HG02610 (cell line): ENCODE measurements at regions not wholly inside any gene's neighbourhood (a gene's known extent, or its start where the extent isn't known, plus 50 kb on each side); places are given as distances from the start of the nearest gene placed in this dataset.

Source experiments
- ATAC-seq: cut with Tn5 transposase; IDR thresholded peaks from one replicate; pipeline ENCODE4 v1.9.1; 2021; ENCODE audit warnings: mild to moderate bottlenecking, moderate library complexity; ENCODE audit not compliant: unreplicated experiment

DNA sequence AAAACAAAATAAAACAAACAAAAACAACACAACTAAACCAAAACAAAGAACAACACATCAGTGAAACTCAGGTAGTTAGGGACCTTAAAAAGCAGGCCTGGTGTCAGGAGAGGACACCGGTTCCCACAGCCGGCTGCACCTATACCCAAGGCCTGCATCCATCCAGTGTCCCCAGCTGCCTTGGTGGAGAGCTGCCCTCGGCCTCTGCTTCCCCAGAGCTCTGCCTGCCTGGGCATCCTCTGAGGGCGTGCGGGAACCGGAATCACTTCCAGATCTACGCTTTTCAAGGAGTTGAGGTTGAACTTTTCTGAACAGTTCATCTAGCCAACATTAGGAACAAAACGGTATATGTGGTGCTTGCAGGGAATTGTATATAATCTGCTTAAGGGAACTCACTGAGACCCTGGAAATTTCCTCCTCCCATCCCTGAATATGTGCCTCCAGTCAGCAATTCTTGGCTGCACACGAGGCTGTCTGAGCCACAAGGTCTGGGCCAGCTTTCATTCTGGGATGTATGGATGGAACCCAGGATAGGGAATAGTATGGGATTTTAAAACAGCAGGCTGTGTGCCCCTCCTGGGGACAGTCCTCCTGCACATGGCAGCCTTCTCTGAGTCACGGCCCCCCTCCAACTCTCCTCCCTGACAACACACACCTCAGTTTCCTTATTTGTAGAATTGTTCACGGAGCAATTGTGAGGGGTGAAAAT lies 319.0 kb upstream of the RTL1 start:
- no peak for ATAC-seq

GRCh38 chr14:101223127-101223526 lies 319.6 kb upstream of the RTL1 start:
- ATAC-seq, result no peak

- ATAC-seq, result no peak
Measured at GRCh38 chr14:101223561-101224162, 320.1 kb upstream of the RTL1 start.

DNA sequence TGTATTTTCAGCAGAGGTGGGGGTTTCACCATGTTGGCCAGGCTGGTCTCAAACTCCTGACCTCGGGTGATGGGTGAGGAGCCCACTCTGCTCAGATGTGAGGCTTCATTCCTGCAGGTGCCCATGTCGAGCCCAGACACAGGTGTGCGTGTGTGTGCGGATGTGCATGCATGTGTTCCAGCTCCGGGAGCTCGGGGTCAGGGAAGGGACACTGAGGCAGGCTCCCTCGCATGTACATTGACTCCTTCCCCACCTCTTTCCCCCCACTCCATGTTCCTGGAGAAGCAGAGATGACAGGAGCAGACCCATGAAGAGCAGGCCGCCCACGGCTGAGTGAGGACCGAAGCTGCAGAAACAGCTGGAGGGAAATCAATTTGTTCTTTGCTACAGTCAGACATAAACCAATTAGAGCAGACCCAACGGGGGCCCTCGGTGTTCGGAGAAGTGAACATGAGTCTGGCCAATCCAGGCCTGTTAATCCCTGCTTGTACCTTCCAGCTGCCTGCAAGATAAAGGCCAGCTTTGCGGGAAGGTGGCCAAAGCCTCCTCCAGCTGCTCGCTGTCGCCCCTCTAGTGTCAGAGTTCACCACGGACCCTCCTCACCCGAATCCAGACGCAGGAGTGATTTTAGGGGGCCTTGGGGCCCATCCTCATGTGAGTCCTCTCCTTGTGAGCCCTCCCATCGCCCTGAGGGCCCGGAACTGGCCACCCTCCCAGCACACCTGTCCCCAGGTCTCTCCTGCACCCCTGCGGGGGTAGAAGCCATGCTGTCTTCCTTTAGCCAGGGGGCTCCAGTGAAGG lies 321.0 kb upstream of the RTL1 start:
- ATAC-seq, result no peak

DNA sequence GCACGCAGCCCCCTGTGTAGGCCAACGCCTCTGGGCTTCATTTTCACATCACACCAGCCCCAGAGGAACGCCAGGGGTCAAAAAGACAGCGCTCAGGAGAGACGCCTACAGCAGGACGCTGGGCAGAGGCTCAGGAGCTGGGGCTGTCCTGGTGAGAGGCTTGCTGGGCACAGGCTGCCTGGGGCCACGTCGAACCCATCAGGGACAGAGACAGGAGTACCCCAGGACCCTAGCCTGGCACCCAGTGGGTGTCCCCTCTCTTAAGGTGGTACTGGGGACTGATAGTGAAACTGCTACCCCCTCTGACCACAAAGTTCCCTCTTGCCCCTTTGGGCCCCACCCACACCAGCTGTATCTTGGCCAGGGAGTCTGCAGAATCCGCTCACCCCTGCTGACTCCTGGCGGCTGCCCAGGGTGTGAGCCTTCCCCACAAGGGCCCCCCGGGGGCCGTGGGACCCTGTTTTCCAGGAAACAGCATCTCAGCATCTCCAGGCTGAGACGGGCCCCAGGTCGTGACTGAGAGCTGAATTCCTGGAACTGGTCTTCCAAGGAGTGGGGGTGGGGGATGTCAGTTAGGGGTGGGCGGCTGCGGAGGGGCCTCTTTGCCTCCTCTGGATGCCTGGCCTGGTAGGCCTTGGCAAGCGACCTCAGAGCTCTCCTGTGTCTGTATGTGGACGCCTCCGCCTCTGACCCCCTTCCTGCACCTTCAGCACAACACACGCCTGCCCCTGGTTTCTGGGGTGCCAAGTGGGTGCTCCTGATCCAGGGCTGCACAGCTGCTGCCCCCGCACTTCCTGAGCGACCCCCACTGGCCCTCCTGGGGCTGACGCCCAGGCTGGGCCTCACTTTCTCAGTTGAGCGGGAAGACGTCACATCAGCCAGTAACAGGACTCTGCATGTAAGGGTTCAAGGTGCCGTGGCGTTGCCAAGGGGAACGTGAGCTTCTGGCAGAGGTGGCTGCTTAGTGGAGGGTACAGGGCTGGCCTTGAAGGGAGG lies 321.9 kb upstream of the RTL1 start:
- no peak for ATAC-seq

DNA sequence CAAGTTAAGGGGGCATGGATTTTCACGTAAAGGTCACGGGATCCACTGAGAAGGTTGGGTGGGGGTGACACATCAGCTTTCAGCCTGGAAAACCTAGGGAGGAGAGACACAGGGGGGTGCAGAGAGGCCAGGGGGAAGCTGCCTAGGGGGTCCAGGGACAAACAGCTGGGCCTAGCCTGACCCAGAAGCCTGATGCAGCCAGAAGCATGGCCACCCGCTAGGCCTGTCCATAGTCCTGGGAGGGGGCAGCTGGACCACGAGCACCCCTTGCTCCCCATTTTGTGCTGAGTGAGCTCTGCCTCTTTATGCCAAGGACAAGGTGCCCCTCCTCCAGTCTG lies 322.7 kb upstream of the RTL1 start:
- no peak for ATAC-seq

DNA sequence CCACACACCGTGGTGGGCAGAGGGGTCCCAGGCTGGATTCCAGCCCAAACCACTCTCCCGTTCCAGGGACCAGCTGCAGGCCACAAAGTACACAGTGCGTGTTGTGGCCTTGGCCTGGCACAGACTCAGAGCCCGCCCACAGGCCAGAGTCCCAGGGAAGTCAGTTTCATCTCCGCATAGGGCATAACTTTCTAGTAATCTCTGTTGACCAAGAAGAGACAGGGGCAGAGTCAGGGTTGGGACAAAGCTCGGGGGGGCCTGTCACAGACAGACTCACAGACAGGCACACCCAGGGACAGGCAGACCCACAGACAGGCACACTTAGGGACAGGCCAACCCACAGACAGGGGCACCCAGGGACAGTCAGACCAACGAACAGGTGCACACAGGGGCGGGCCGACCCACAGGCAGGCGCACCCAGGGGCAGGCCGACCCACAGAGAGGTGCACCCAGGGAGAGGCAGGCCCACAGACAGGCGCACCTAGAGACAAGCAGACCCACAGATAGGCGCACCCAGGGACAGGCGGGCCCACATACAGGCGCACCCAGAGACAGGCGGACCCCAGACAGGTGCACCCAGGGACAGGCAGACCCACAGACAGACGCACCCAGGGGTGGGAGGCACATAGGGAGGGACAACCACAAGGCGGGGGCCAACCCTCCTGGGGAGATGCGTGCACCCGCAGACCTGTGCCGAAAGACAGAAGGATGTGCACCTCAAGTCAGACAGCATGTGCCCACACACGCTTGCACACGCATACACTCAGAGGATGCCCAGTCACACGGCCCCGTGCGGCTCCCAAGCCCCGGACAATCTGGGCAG lies 323.3 kb upstream of the RTL1 start:
- no peak for ATAC-seq

DNA sequence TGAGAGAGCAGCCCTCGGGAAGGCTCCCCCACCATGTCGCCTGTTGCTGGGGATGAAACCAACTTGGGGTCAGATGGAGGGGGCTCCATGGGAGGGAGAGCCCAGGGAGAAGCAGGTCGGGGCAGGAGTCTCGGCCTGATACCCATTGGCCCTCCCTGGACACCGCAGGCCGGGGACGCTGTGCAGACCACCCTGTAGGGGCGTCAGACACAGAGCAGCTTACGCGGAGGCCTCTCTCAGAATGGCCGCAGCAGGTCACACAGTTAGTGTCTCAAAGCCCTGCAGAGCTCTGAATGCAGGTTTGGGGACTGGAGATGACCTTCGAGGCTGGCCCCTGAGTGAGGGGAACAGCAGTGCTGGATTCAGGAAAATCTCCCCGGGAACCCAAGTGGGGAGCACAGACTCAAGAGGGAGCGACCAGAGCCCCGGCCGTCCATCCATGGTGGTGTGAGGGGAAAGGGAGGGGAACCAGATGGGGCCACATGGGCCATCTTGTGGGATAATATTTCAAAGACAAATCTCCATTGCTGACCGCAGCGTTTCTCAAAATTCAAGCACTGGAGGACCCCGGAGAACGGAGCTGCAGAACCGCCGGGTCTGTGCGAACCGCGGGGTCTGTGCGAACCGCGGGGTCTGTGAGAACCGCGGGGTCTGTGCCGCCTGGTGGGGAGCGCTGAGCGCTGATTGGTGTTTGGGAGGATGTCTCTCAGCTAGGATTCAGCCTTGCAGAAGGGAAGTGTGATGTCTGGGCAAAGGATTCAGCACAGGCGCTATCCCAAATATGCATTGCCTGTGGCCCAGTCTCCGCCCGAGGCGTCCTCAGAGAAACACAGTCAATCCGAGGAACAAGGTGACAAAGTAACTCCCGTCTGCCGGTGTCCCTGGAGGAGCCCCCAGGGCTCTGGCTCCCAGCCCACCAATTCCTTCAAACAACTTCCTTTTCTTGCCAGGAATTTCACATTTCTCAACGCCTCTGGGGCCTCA lies 324.4 kb upstream of the RTL1 start:
- no peak for ATAC-seq

DNA sequence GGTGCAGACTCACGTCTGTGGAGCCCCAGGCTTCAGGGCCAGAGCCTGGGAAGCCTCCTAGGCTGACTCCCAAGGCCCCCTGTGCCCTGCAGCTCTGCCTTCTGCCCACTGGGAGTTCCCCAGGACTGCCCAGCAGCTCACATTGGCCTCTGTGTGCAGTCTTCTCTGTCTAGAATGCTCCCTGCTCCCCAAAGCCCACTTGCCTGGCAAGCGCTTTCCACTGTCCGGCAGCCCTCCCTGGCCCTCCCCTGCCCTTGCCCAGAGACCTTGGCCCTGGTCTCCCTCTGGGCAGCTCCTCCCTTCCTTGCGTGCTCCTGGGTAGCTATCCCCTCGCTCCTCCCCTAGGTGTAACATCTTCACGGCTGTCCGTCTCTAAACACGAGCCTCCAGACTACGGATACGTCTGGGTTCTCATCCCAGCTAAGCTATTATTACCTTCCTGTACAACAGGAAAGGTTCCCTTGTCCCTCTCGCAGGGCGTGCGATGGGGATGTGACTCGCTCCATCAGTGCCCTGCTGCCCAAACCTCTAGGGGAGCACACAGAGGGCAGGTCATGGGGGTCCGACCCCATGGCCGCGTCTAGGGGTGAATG lies 325.5 kb upstream of the RTL1 start:
- ATAC-seq, result no peak

GRCh38 chr14:101229666-101230065 lies 326.1 kb upstream of the RTL1 start:
- no peak for ATAC-seq

DNA sequence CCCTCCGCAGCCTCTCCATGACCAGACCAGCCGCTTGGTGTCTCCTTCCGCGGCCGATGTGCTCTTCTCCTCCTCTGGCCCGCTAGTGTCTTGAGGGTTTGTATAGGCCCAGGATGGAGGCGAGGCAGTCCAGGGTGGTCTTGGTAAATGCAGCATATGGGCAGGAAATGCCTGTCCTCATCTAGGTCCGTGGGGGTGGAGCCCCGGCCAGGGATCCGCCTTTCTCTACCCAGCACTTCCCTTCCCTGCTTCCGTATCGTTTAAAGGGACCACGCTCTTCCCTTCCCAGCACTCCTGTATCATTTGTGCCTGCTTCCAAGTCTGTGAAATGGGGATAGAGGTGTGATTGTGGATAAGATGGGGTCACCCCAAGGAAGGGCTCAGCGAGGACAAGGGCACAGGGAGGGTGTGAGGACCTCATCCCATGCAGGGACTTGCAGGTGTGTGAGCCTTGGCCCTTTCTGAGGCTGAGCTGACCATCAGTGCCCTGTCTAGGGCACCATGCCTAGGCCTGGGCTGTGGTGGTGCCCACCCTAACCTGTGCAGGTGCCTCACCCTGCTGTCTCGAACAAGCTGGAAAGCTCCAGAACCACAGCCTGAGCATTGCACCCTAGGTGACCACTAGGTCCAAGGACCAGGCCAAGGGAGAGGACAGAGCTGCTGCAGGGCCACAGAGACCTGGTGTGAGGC lies 326.8 kb upstream of the RTL1 start:
- ATAC-seq, result no peak

DNA sequence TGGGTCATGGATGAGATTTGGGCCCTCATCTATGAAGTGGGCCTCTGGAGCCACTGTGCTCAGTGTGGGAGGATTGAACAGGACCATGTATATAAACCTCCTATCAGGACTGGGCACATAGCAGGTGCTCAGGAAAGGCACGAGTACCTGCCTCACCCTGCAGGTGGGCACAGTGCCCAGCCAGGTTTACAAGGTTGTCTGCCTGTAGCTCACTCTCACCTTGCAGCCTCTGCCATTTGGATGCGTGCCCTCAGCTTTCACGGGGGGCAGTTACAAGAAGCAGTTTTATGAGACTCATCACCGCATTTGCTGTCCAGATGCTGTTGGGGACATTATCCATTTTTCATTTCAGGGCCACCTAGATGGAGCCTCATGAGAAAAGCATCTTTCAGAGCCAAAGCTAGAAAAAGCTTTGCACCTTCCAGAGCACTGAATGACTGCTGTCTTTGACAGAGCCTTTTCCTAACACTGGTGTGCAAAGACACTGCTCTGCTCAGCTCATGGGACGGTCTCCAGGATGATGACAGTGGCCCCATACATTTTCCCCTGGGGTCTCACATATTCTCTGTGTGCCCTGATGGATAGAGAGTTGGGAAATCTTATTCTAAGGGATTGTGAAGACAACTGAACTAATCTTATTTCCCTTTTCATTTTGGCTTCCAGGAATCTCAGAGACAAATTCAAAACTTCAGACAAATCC lies 327.5 kb upstream of the RTL1 start:
- no peak for ATAC-seq

DNA sequence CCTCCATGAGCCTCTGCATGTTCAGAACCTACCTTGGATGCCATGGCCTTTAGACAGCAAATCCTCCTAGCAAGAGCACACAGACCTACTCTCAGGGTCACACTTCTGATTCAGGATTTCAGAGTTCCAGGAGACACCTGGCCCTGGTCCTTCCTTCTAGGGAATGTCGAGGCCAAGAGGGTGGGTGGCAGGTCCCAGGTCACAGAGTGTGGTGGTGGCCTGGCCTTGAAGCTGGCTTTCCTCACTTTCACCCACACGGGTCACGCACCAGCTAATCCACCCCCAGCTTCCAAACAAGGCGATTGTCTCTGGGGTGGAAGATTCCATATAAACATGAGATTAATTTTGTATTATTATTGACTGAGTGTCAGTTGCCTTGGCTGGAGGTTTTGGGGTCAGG lies 328.3 kb upstream of the RTL1 start:
- ATAC-seq, result no peak

DNA sequence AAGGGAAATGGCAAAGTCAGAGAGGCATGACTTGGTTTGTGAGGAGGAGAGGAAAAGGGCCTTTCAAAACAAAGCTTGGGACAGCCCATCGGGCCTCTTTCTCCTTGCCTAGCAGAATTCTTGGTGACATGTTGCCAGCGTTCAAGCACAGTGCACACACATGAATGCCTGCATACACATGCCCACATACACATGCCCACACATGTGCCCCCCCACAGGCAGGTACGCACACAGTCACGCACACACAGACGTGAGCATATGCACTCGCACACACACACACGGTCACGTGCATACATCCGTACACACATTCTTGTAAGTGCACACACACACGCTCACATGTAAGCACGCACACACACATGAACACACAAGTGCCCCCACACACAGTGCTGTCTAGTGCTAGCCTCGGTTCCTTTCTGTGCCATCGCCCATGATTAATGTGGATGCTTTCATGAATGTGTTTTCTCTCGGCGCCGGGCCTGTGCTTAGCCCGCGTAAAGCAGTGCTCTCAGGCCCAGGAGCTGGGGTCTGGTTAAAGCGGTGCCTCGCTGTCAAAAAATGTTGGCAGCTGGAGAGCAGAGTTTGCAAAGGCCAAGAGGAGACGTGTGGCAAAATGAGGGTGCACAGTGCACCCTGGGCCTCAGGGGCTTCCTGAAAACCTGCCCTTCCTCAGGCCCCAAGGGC lies 328.8 kb upstream of the DIO3 start:
- no peak for ATAC-seq

DNA sequence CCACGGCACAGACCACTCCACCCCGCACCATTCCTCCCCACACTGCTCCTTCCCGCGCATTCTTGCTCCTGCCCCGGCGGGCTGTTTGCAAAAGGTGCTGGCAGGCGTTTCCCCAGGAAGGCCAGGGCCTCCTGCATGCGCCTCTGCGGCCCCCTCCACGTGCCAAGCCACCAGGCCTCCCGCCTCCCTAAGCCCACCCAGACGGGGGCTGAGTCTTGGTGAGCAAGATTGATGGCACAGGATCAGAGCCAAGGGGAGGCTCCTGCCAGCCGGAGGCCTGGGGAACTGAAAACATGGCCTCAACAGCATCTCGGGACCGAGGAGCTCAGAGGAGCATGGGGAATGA lies 328.3 kb upstream of the DIO3 start:
- ATAC-seq, result no peak

- ATAC-seq, result no peak
Measured at GRCh38 chr14:101233391-101233790, 327.9 kb upstream of the DIO3 start.

GRCh38 chr14:101233808-101234207 lies 327.5 kb upstream of the DIO3 start:
- ATAC-seq, result no peak
